DMS153 treated with DMSO at 0.1 percent for 48 hours (cell line): ENCODE measurements at regions not wholly inside any gene's neighbourhood (a gene's known extent, or its start where the extent isn't known, plus 50 kb on each side); places are given as distances from the start of the nearest gene placed in this dataset.
"Not testable (repeated sequence)": the region's sequence is repeated elsewhere in the genome, so short reads cannot be mapped to it uniquely, and the experiment has no call there.

ENCODE experiments used
- DNase-seq: peaks from one replicate; lab custom pipeline; 2025; ENCODE audit not compliant: unreplicated experiment; lab: John Stamatoyannopoulos, UW

- no peak for DNase-seq
Observed at GRCh38 chrX:88991583-88992132, 244.6 kb downstream of the CPXCR1 start.

- no peak for DNase-seq
Observed at GRCh38 chrX:89021964-89022363, 274.9 kb downstream of the CPXCR1 start.

GRCh38 chrX:89033723-89034122 is 286.7 kb downstream of the CPXCR1 start:
- no peak for DNase-seq

GRCh38 chrX:89034679-89035078 is 287.7 kb downstream of the CPXCR1 start:
- DNase-seq, result no peak

- no peak for DNase-seq
Observed at GRCh38 chrX:89053223-89053622, 306.2 kb downstream of the CPXCR1 start.

GRCh38 chrX:89099587-89099986 is 352.6 kb downstream of the CPXCR1 start:
- not testable (repeated sequence) for DNase-seq

- DNase-seq, result no peak
Observed at GRCh38 chrX:89124985-89125384, 378.0 kb downstream of the CPXCR1 start.
